ENCODE measurements at regions not wholly inside any gene's neighbourhood (a gene's known extent, or its start where the extent isn't known, plus 50 kb on each side); places are given as distances from the start of the nearest gene placed in this dataset.
"Not testable (repeated sequence)": the region's sequence is repeated elsewhere in the genome, so short reads cannot be mapped to it uniquely, and the experiment has no call there.

DNA sequence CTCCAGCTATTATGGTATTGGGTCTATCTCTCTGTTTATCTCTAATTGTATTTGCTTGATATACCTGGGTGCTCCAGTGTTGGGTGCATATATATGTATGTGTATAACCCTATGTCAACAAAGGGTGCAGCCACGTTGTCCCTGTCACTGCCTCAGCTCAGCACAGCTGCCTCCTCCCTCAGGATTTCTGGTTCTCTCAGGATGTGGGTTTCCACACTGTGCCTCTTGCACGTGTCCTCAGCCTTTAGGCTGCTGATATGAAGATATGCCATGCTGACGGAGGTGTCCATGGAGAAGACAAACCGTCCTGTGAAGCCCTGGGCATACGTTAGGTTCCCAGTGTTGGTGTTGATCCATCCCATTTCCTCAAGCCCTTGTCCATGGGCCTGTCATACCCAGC is 791.2 kb downstream of the TMEM121 start:
- no peak for DNase-seq (ENCODE audit: low read depth)
- H3K4me3 ChIP-seq (ENCODE audit: low read depth, low read length), result no peak overlapping the region
- TF ChIP-seq, protein P1, sequence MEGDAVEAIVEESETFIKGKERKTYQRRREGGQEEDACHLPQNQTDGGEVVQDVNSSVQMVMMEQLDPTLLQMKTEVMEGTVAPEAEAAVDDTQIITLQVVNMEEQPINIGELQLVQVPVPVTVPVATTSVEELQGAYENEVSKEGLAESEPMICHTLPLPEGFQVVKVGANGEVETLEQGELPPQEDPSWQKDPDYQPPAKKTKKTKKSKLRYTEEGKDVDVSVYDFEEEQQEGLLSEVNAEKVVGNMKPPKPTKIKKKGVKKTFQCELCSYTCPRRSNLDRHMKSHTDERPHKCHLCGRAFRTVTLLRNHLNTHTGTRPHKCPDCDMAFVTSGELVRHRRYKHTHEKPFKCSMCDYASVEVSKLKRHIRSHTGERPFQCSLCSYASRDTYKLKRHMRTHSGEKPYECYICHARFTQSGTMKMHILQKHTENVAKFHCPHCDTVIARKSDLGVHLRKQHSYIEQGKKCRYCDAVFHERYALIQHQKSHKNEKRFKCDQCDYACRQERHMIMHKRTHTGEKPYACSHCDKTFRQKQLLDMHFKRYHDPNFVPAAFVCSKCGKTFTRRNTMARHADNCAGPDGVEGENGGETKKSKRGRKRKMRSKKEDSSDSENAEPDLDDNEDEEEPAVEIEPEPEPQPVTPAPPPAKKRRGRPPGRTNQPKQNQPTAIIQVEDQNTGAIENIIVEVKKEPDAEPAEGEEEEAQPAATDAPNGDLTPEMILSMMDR (IDR thresholded peaks at IDR 0.05; ENCODE audit: insufficient read depth, low read depth, low read length), result no peak

- no peak overlapping the region for H3K4me3 ChIP-seq (ENCODE audit: low read depth, low read length)
- no peak for DNase-seq (ENCODE audit: low read depth)
- TF ChIP-seq, protein P1 (IDR thresholded peaks at IDR 0.05; ENCODE audit: insufficient read depth, low read depth, low read length), result no peak
Observed at GRCh38 chr14:106318700-106319099, 792.3 kb downstream of the TMEM121 start.

DNA sequence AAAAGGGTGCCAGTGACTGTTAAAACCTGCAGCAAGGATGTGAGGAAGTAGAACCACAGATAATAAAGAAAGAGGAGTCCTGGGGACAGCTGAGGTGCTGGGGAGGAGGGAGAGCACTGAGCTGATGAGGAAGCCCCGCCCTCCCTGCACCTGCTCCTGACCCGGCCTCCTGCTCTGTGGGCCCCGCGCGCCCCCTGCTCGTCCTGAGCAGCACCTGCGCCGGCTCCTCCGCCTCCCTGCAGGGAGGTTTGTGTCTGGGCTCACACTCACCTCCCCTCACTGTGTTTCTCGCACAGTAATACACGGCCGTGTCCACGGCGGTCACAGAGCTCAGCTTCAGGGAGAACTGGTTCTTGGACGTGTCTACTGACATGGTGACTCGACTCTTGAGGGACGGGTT is 797.6 kb downstream of the TMEM121 start:
- not testable (repeated sequence) for H3K4me3 ChIP-seq (ENCODE audit: low read depth, low read length); DNase-seq (ENCODE audit: low read depth)

DNA sequence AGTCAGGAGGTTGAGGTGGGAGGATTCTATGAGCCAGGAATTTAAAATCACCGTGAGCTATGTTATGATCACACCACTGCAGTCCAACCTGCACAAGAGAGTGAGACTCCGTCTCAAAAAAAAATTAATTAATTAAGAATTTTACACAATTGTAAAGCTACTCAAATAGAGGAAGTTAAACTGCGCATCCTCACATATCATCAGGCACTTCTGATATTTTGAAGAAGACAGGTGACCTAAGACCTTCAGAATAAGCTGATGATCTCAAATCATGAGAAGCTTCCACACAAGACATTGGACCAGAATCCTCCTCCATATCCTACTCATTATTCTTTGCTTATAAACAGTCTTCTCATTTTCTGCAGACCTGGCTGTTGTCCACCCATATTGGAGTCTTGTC is 800.9 kb downstream of the TMEM121 start:
- TF ChIP-seq, protein P1 (IDR thresholded peaks at IDR 0.05; ENCODE audit: insufficient read depth, low read depth, low read length), result no peak
- H3K4me3 ChIP-seq (ENCODE audit: low read depth, low read length), result no peak overlapping the region
- DNase-seq (ENCODE audit: low read depth), result no peak

- DNase-seq (ENCODE audit: low read depth); H3K4me3 ChIP-seq (ENCODE audit: low read depth, low read length): not testable (repeated sequence)
Observed at GRCh38 chr14:106327702-106328353, 801.4 kb downstream of the TMEM121 start.

DNA sequence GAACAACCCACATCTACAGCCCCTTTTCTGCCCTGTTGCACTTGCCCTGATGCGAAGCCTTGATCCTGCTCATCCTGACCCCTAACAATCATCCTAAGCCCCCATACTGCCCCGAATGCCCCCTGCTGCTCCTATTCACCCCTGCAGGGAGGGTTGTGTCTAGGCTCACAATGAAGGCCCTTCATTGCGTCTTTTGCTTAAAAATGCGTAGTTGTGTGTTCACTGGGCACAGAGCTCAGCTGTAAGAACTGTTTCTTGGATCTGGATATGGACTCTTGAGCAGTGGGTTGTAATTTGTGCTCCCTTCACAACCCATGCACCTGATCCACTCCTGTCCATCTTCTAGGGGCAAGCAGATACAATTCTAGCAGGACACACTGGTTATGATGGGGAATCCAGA is 802.9 kb downstream of the TMEM121 start:
- DNase-seq (ENCODE audit: low read depth); H3K4me3 ChIP-seq (ENCODE audit: low read depth, low read length): not testable (repeated sequence)

- not testable (repeated sequence) for H3K4me3 ChIP-seq (ENCODE audit: low read depth, low read length); DNase-seq (ENCODE audit: low read depth)
Observed at GRCh38 chr14:106329987-106330774, 803.8 kb downstream of the TMEM121 start.

DNA sequence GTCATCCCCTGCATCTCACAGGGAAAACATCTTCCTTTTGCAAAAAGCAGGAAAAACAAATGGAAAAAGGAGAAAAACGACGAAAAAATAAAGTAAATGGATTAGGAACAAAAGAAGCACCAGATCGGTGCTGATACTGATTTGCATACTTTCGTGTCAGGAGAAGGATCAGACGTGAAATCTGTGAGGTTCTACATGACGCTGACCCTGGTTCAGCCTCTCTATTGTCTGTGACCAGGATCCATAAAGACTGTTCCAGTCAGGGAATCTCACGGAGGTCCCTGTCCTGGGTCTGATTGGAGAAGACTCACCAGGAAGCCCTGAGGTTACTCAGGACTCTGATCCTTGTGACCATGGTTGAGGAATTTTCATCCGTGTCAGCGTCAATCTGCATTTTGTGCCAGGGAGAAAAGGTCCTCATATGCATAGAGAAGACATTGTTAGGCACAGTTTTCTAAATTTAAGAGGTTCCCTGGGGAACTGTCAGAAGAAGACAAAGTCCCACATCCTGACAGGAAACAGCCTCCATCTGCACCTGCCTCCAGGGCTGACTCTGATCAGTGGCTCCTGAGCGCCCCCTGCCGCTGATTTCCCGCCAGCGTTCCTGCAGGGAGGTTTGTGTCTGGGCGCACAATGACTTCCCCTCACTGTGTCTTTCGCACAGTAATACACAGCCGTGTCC is 808.2 kb downstream of the TMEM121 start:
- not testable (repeated sequence) for DNase-seq (ENCODE audit: low read depth); H3K4me3 ChIP-seq (ENCODE audit: low read depth, low read length)

GRCh38 chr14:106335110-106335429 is 808.7 kb downstream of the TMEM121 start:
- not testable (repeated sequence) for H3K4me3 ChIP-seq (ENCODE audit: low read depth, low read length)

DNA sequence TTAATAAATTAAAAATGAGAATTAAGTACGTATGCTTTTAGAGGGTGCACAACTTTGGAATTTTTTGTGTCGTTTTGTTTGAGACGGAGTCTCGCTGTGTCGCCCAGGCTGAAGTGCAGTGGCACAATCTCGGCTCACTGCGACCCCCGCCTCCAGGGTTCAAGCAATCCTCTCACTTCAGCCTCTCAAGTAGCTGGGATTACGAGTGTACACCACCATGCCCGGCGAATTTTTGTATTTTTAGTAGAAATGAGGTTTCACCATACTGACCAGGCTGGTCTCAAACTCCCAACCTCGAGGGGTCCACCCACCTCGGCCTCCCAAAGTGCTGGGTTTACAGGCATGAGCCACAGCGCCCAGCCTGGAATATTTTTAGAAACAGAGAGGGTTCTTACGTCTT is 812.4 kb downstream of the TMEM121 start:
- H3K4me3 ChIP-seq (ENCODE audit: low read depth, low read length); DNase-seq (ENCODE audit: low read depth): not testable (repeated sequence)

More at GRCh38 chr14:106335110-106335429, 808.7 kb downstream of the TMEM121 start:
- not testable (repeated sequence) for DNase-seq (ENCODE audit: low read depth)

- H3K4me3 ChIP-seq (ENCODE audit: low read depth, low read length); DNase-seq (ENCODE audit: low read depth): not testable (repeated sequence)
Observed at GRCh38 chr14:106340658-106341057, 814.3 kb downstream of the TMEM121 start.

- not testable (repeated sequence) for H3K4me3 ChIP-seq (ENCODE audit: low read depth, low read length); DNase-seq (ENCODE audit: low read depth)
Observed at GRCh38 chr14:106341161-106341560, 814.8 kb downstream of the TMEM121 start.

Measured in fibroblast of villous mesenchyme (primary cell).